K562 (cell line): ENCODE measurements at regions not wholly inside any gene's neighbourhood (a gene's known extent, or its start where the extent isn't known, plus 50 kb on each side); places are given as distances from the start of the nearest gene placed in this dataset.

Experiments
- ATAC-seq: fragments of 200-7000 bp; cut with Tn5 transposase; 3 replicates; pipeline ENCODE4 v1.9.1; 2020; ENCODE audit warnings: moderate library complexity
- BruUV-seq: library from RNA; stranded (reverse); fragments of 400-500 nt; replicated peaks from 2 replicates; lab custom pipeline; 2021; lab: Mats Ljungman, UMichigan
- CTCF ChIA-PET: fragments of 300-600 bp; formaldehyde crosslinking; extraction: SDS; loops from one replicate; lab custom pipeline; 2021; ENCODE audit warnings: low intra/inter-chr PET ratio; lab: Yijun Ruan, JAX
- POLR2A ChIA-PET: fragments of 300-600, 350-650 bp; sonication (Branson Sonifier 250); formaldehyde crosslinking; extraction: SDS; loops from one replicate; lab custom pipeline; 2021; ENCODE audit warnings: antibody characterized with exemption, inconsistent platforms; lab: Yijun Ruan, JAX
- DNase-seq, 4 experiments: peaks; one replicate each; pipeline versions ENCODE4 v3.0.0 to v3.0.0-alpha.2; 2011 to 2018; ENCODE audit warnings: low spot score in 3 of 4, mixed read lengths in 3 of 4; ENCODE audit errors: extremely low read depth in 1 of 4
- FAIRE-seq: peaks from 2 replicates; lab custom pipeline; 2011; peaks lifted over from hg19 to GRCh38; lab: Jason Lieb, UNC
- H2AFZ ChIP-seq: 2 replicates; pipeline ENCODE4 v1.6.0; 2011; ENCODE audit warnings: low read depth, low read length, control low read depth, inconsistent platforms
- H3K27ac ChIP-seq: fragments of 200-600 bp; 3 replicates; pipeline ENCODE4 v1.8.0; 2011; ENCODE audit warnings: low read depth, mild to moderate bottlenecking, control low read depth, inconsistent platforms, low read length, moderate library complexity, mixed read lengths; ENCODE audit errors: extremely low read depth
- H3K27me3 ChIP-seq, 2 experiments: fragments of 300-600 bp in 1 of 2; 2 replicates in 1 of 2; 3 replicates in 1 of 2; pipeline versions ENCODE4 v1.6.0 to v1.8.0; 2011; ENCODE audit warnings: inconsistent platforms in 2 of 2, low read length in 2 of 2, mild to moderate bottlenecking in 1 of 2, mixed read lengths in 1 of 2, moderate library complexity in 1 of 2; ENCODE audit not compliant: control insufficient read depth in 2 of 2, insufficient read depth in 2 of 2
- H3K36me3 ChIP-seq: fragments of 300-600 bp; 3 replicates; pipeline ENCODE4 v1.8.0; 2011; ENCODE audit warnings: mild to moderate bottlenecking, low read length, inconsistent platforms; ENCODE audit not compliant: control insufficient read depth, insufficient read depth
- H3K4me1 ChIP-seq, 2 experiments: fragments of 200-600 bp in 1 of 2; replicated peaks in 1 of 2; 2 replicates in 1 of 2; 3 replicates in 1 of 2; pipeline versions ENCODE4 v1.5.1 to v1.8.0; 2011; ENCODE audit warnings: inconsistent platforms in 2 of 2, low read length in 2 of 2, mild to moderate bottlenecking in 1 of 2, mixed read lengths in 1 of 2, moderate library complexity in 1 of 2; ENCODE audit not compliant: control insufficient read depth in 2 of 2, insufficient read depth in 2 of 2
- H3K4me2 ChIP-seq: 2 replicates; pipeline ENCODE4 v1.6.1; 2011; ENCODE audit warnings: low read length, control low read depth, inconsistent platforms, mixed read lengths; ENCODE audit not compliant: insufficient read depth
- H3K4me3 ChIP-seq: fragments of 200-600 bp; sonication (generic), shearing (Covaris generic); 2 replicates; pipeline ENCODE4 v1.5.1; 2016; ENCODE audit warnings: control low read depth, inconsistent platforms
- H3K79me2 ChIP-seq: fragments of 200-600 bp; 3 replicates; pipeline ENCODE4 v1.8.0; 2011; ENCODE audit warnings: low read length, inconsistent platforms; ENCODE audit not compliant: control insufficient read depth, insufficient read depth
- H3K9ac ChIP-seq, 2 experiments: 2 replicates each; pipeline versions ENCODE4 v1.6.0 to v1.6.1; 2011; ENCODE audit warnings: low read depth in 2 of 2, low read length in 2 of 2, control low read depth in 1 of 2, inconsistent platforms in 1 of 2, mild to moderate bottlenecking in 1 of 2, mixed read lengths in 1 of 2; ENCODE audit not compliant: insufficient read depth in 1 of 2
- H3K9me1 ChIP-seq: one replicate; pipeline ENCODE4 v1.6.0; 2011; ENCODE audit warnings: inconsistent platforms, mild to moderate bottlenecking, low read length, moderate library complexity; ENCODE audit not compliant: control insufficient read depth, insufficient read depth
- H3K9me3 ChIP-seq: replicated peaks from 2 replicates; pipeline ENCODE4 v1.5.1; 2011; ENCODE audit warnings: low read depth, low read length, inconsistent platforms; ENCODE audit not compliant: control insufficient read depth, insufficient read depth
- H4K20me1 ChIP-seq: replicated peaks from 2 replicates; pipeline ENCODE4 v1.6.1; 2011; ENCODE audit warnings: low read length, inconsistent platforms, mixed read lengths; ENCODE audit not compliant: control insufficient read depth, insufficient read depth
- CBFA2T2 ChIP-seq: fragments of 450-650 bp; conservative IDR thresholded peaks from 2 replicates; pipeline ENCODE4 v1.6.1; 2017; ENCODE audit warnings: mild to moderate bottlenecking
- MAFG ChIP-seq: fragments of 450-650 bp; conservative IDR thresholded peaks from 2 replicates; pipeline ENCODE4 v1.6.1; 2016; ENCODE audit warnings: missing genetic modification characterization, missing compliant biosample characterization
- NUFIP1 ChIP-seq: fragments of 450-650 bp; IDR thresholded peaks from 2 replicates; pipeline ENCODE4 v1.6.1; 2018; ENCODE audit not compliant: partially characterized antibody
- ZNF224 ChIP-seq: sonication (generic); formaldehyde crosslinking; IDR thresholded peaks from 2 replicates; pipeline ENCODE4 v1.8.0; 2022; ENCODE audit warnings: mild to moderate bottlenecking, missing genetic modification reagents
- WGBS: fragments of 100-300 bp; shearing (Covaris generic); methylation state at CpG from one replicate; pipeline ENCODE4 v1.1.6; 2016; ENCODE audit warnings: low coverage, mixed read lengths; ENCODE audit not compliant: insufficient coverage; ENCODE audit errors: missing lambda C conversion rate; 5-methylcytosine and 5-hydroxymethylcytosine counted together
- in situ Hi-C: fragments of 300-500 bp; cut with MboI; formaldehyde crosslinking; loops from 4 replicates; pipeline ENCODE4 v1.15.0; 2018; ENCODE audit warnings: inconsistent platforms, mixed read lengths
- intact Hi-C: fragments of 100-400 bp; cut with micrococcal nuclease; formaldehyde crosslinking; loops from 2 replicates; pipeline ENCODE4 v1.14.2; 2022
- TF ChIP-seq, protein P1 (sequence below): sonication (generic); formaldehyde crosslinking; IDR thresholded peaks from 2 replicates; pipeline ENCODE4 v1.8.0; 2023; ENCODE audit warnings: mild to moderate bottlenecking, missing genetic modification reagents

GRCh38 chr15:85973584-85974347 lies 105.9 kb upstream of the AGBL1 start:
- 0% methylated on average over 8 of the region's 8 CpGs for WGBS
- no peaks in the 10 kb centered on the region for H3K9me3 ChIP-seq
- intact Hi-C loops (no loop called here), in situ Hi-C loops (no loop called here)
- ChIA-PET CTCF (no interaction called here), POLR2A (interaction anchor here (0.5 kb wide), 1 partner anchor 531 kb away, joined by 3 read pairs; no protein-coding TSS in a partner anchor)
- no TSS peak for BruUV-seq
- H3K4me2 ChIP-seq = no peak overlapping the region
- no peak for TF ChIP-seq CBFA2T2
- no peak for TF ChIP-seq MAFG (tag)
- no peak for TF ChIP-seq NUFIP1
- no peak for TF ChIP-seq ZNF224
- TF ChIP-seq, protein P1, sequence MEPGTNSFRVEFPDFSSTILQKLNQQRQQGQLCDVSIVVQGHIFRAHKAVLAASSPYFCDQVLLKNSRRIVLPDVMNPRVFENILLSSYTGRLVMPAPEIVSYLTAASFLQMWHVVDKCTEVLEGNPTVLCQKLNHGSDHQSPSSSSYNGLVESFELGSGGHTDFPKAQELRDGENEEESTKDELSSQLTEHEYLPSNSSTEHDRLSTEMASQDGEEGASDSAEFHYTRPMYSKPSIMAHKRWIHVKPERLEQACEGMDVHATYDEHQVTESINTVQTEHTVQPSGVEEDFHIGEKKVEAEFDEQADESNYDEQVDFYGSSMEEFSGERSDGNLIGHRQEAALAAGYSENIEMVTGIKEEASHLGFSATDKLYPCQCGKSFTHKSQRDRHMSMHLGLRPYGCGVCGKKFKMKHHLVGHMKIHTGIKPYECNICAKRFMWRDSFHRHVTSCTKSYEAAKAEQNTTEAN (CRISPR knock-in tag) = no peak
- no peak for DNase-seq
- H3K4me1 ChIP-seq = no peaks in the 10 kb centered on the region
- no peak for ATAC-seq
- H3K9me1 ChIP-seq = no peaks in the 10 kb centered on the region
- H3K36me3 ChIP-seq = no peaks in the 10 kb centered on the region
- no peak overlapping the region for H3K4me3 ChIP-seq
- FAIRE-seq = no peak
- no peak overlapping the region for H2AFZ ChIP-seq
- no peak overlapping the region for H3K9ac ChIP-seq
- no peaks in the 10 kb centered on the region for H4K20me1 ChIP-seq
- no peaks in the 10 kb centered on the region for H3K27me3 ChIP-seq
- no peaks in the 10 kb centered on the region for H3K79me2 ChIP-seq
- H3K27ac ChIP-seq = no peak overlapping the region
